HEK293T (cell line): ENCODE measurements at regions not wholly inside any gene's neighbourhood (a gene's known extent, or its start where the extent isn't known, plus 50 kb on each side); places are given as distances from the start of the nearest gene placed in this dataset.

Experiments
- CTCF ChIA-PET: fragments of 350-600 bp; formaldehyde crosslinking; extraction: SDS; loops from one replicate; lab custom pipeline; 2021; ENCODE audit warnings: antibody characterized with exemption, inconsistent platforms; lab: Yijun Ruan, JAX
- POLR2A ChIA-PET: fragments of 350-600 bp; formaldehyde crosslinking; extraction: SDS; loops from one replicate; lab custom pipeline; 2020; ENCODE audit warnings: antibody characterized with exemption, inconsistent platforms; lab: Yijun Ruan, JAX
- DNase-seq: peaks from one replicate; pipeline ENCODE4 v3.0.0; 2012; ENCODE audit warnings: mixed read lengths; ENCODE audit errors: extremely low spot score
- ARNT ChIP-seq: fragments of 450-650 bp; IDR thresholded peaks from 2 replicates; pipeline ENCODE4 v1.6.1; 2017; ENCODE audit warnings: mild to moderate bottlenecking
- BHLHE40 ChIP-seq: fragments of 450-650 bp; IDR thresholded peaks from 2 replicates; pipeline ENCODE4 v1.6.1; 2016; ENCODE audit warnings: mild to moderate bottlenecking, moderate library complexity, borderline replicate concordance
- CTBP1 ChIP-seq: fragments of 450-650 bp; IDR thresholded peaks from 2 replicates; pipeline ENCODE4 v1.6.1; 2016; ENCODE audit warnings: borderline replicate concordance
- ELF4 ChIP-seq: fragments of 450-650 bp; IDR thresholded peaks from 2 replicates; pipeline ENCODE4 v1.6.1; 2017; ENCODE audit warnings: antibody characterized with exemption
- FOXA1 ChIP-seq: fragments of 450-650 bp; IDR thresholded peaks from 2 replicates; pipeline ENCODE4 v1.6.1; 2016; ENCODE audit warnings: mild to moderate bottlenecking
- FOXK2 ChIP-seq: fragments of 450-650 bp; IDR thresholded peaks from 2 replicates; pipeline ENCODE4 v1.6.1; 2016; ENCODE audit warnings: mild to moderate bottlenecking
- FOXM1 ChIP-seq: fragments of 450-650 bp; IDR thresholded peaks from 2 replicates; pipeline ENCODE4 v1.6.1; 2017; ENCODE audit warnings: mild to moderate bottlenecking, borderline replicate concordance
- HDGF ChIP-seq: fragments of 450-650 bp; IDR thresholded peaks from 2 replicates; pipeline ENCODE4 v1.6.1; 2017; ENCODE audit warnings: antibody characterized with exemption, borderline replicate concordance
- L3MBTL2 ChIP-seq: fragments of 450-650 bp; conservative IDR thresholded peaks from 2 replicates; pipeline ENCODE4 v1.6.1; 2016; ENCODE audit warnings: mild to moderate bottlenecking
- LEF1 ChIP-seq: fragments of 450-650 bp; IDR thresholded peaks from 2 replicates; pipeline ENCODE4 v1.6.1; 2017; ENCODE audit warnings: mild to moderate bottlenecking, borderline replicate concordance
- NFRKB ChIP-seq: fragments of 450-650 bp; IDR thresholded peaks from 2 replicates; pipeline ENCODE4 v1.6.1; 2016; ENCODE audit warnings: mild to moderate bottlenecking, moderate library complexity
- SP1 ChIP-seq: fragments of 450-650 bp; IDR thresholded peaks from 2 replicates; pipeline ENCODE4 v1.6.1; 2017
- SUZ12 ChIP-seq: fragments of 450-650 bp; IDR thresholded peaks from 2 replicates; pipeline ENCODE4 v1.6.1; 2016; ENCODE audit warnings: mild to moderate bottlenecking
- TARDBP ChIP-seq: fragments of 450-650 bp; IDR thresholded peaks from 2 replicates; pipeline ENCODE4 v1.6.1; 2016
- ZNF384 ChIP-seq: fragments of 450-650 bp; IDR thresholded peaks from 2 replicates; pipeline ENCODE4 v1.6.1; 2016
- TF ChIP-seq, protein P1 (sequence below): fragments of 450-650 bp; IDR thresholded peaks from 2 replicates; pipeline ENCODE4 v1.6.1; 2016

GRCh38 chr6:12348530-12349511 lies 58.7 kb downstream of the EDN1 start:
- POLR2A ChIA-PET: no interaction called here
- TF ChIP-seq, protein P1, sequence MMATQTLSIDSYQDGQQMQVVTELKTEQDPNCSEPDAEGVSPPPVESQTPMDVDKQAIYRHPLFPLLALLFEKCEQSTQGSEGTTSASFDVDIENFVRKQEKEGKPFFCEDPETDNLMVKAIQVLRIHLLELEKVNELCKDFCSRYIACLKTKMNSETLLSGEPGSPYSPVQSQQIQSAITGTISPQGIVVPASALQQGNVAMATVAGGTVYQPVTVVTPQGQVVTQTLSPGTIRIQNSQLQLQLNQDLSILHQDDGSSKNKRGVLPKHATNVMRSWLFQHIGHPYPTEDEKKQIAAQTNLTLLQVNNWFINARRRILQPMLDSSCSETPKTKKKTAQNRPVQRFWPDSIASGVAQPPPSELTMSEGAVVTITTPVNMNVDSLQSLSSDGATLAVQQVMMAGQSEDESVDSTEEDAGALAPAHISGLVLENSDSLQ: no peak
- CTCF ChIA-PET: interaction anchor here (0.5 kb wide), 1 partner anchor 13 kb away, joined by 3 read pairs; no protein-coding TSS in a partner anchor
- DNase-seq: no peak

GRCh38 chr6:12350644-12351170 lies 60.5 kb downstream of the EDN1 start:
- no peak for TF ChIP-seq FOXM1
- TF ChIP-seq, protein P1: no peak
- TF ChIP-seq FOXK2: no peak
- no peak for TF ChIP-seq BHLHE40
- no peak for TF ChIP-seq ELF4
- DNase-seq: no peak
- ChIA-PET CTCF (no interaction called here), POLR2A (no interaction called here)

DNA sequence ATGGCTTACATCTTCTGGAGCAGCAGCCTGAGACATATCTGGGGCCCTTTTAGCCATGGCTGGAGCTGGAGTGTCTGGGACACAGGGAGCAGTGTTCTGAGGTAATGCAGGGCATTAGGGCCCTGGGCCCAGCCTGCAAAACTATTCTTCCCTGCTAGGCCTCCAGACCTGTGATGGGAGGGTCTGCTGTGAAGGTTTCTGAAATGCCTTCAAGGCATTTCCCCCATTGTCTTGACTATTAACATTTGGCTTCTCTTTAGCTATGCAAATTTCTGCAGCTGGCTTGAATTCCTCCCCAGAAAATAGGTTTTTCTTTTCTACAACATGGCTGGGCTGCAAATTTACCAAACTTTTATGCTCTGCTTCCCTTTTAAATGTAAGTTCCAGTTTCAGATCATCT lies 61.5 kb downstream of the EDN1 start:
- TF ChIP-seq SP1 (no peak), L3MBTL2 (no peak), SUZ12 (no peak), CTBP1 (no peak), FOXA1 (no peak), ZNF384 (no peak), HDGF (no peak), NFRKB (no peak), FOXM1 (no peak), ARNT (no peak)
- TF ChIP-seq, protein P1: no peak
- DNase-seq: no peak
- POLR2A ChIA-PET: no interaction called here
- CTCF ChIA-PET: no interaction called here

- ChIA-PET POLR2A (no interaction called here), CTCF (no interaction called here)
- no peak for TF ChIP-seq NFRKB
- TF ChIP-seq CTBP1: no peak
- no peak for TF ChIP-seq L3MBTL2
- no peak for TF ChIP-seq ARNT
- no peak for TF ChIP-seq FOXM1
- TF ChIP-seq BHLHE40: no peak
- TF ChIP-seq, protein P1: no peak
- no peak for TF ChIP-seq HDGF
- TF ChIP-seq LEF1: no peak
- DNase-seq: no peak
Observed at GRCh38 chr6:12353731-12354130, 63.6 kb downstream of the EDN1 start.

DNA sequence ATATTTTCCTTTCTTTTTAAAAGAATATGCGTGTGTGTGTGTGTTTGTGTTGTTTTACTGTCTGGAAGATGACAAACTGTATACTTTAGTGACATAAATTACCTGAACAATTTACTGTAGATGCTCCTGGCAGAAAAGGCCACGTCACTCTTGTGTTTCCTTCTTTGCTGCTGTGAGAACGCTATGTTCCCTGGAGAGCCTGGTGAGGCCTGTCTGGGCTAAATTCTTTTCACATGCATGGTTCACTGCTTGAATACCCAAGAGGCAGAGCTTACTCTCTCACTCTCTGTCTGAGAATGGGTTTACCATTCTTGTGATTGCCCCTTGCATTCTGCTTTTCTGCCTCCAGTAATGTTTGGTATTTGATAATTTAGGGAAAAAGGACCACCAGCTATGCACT lies 64.3 kb downstream of the EDN1 start:
- no peak for TF ChIP-seq L3MBTL2
- no peak for TF ChIP-seq TARDBP
- no peak for DNase-seq
- ChIA-PET POLR2A (no interaction called here), CTCF (no interaction called here)

- ChIA-PET CTCF (no interaction called here), POLR2A (no interaction called here)
- DNase-seq: no peak
- TF ChIP-seq ZNF384 (no peak), ARNT (no peak), FOXM1 (no peak), SP1 (no peak), CTBP1 (no peak)
Observed at GRCh38 chr6:12355354-12355753, 65.2 kb downstream of the EDN1 start.
